Suprapubic skin (tissue), 4 donors: ENCODE measurements at regions not wholly inside any gene's neighbourhood (a gene's known extent, or its start where the extent isn't known, plus 50 kb on each side); places are given as distances from the start of the nearest gene placed in this dataset.

ENCODE experiments used
- CTCF ChIP-seq, 2 donors: fragments of 200-600 bp in 1 of 2; fragments of 450-650 bp in 1 of 2; sonication (generic) in 1 of 2; IDR thresholded peaks; one replicate each; pipeline ENCODE4 v1.5.1; 2016 to 2019; ENCODE audit warnings: antibody characterized with exemption in 2 of 2, mild to moderate bottlenecking in 1 of 2, moderate library complexity in 1 of 2
- POLR2A ChIP-seq, 2 donors: fragments of 450-650 bp; IDR thresholded peaks; one replicate each; pipeline ENCODE4 v1.6.1; 2017; ENCODE audit warnings: antibody characterized with exemption in 2 of 2, mild to moderate bottlenecking in 2 of 2, moderate library complexity in 2 of 2
- POLR2AphosphoS5 ChIP-seq, 3 donors: sonication (generic); formaldehyde crosslinking; IDR thresholded peaks; one replicate each; pipeline ENCODE4 v1.6.1; 2017; ENCODE audit warnings: antibody characterized with exemption in 3 of 3

GRCh38 chr16:87063543-87063942 is 253.6 kb downstream of the C16orf95 start:
- no peak for TF ChIP-seq CTCF (IDR thresholded peaks at IDR 0.05)
- TF ChIP-seq POLR2A (IDR thresholded peaks at IDR 0.05): no peak
- TF ChIP-seq POLR2AphosphoS5 (IDR thresholded peaks at IDR 0.05): no peak
